ENCODE measurements at regions not wholly inside any gene's neighbourhood (a gene's known extent, or its start where the extent isn't known, plus 50 kb on each side); places are given as distances from the start of the nearest gene placed in this dataset.

- no peak overlapping the region for H3K4me3 ChIP-seq (ENCODE audit: extremely low read depth in 1 of 4, insufficient read depth in 2 of 4, low read depth in 3 of 4, low read length in 4 of 4)
- no peak overlapping the region for H3K56ac ChIP-seq (replicated peaks; ENCODE audit: insufficient read length, low read depth, low read length)
- H2BK5ac ChIP-seq (ENCODE audit: low read depth, low read length): no peak overlapping the region
- H3K36me3 ChIP-seq (ENCODE audit: control insufficient read depth in 2 of 4, insufficient read depth in 4 of 4, low read length in 3 of 4): no peaks in the 10 kb centered on the region
- H3K9ac ChIP-seq (replicated peaks in 1 of 4; ENCODE audit: extremely low read depth in 1 of 4, low read depth in 3 of 4, low read length in 3 of 4): no peak overlapping the region
- no peak overlapping the region for H3K18ac ChIP-seq (ENCODE audit: extremely low read depth, low read length)
- no peak for FAIRE-seq
- no peaks in the 10 kb centered on the region for H4K20me1 ChIP-seq (replicated peaks in 1 of 2; ENCODE audit: control insufficient read depth in 1 of 2, insufficient read depth in 2 of 2, low read length in 2 of 2)
- H2BK20ac ChIP-seq (ENCODE audit: low read length): peak overlapping the region; percentile 23; the same call in 1 of the 2 replicates
- no peaks in the 10 kb centered on the region for H3K9me3 ChIP-seq (ENCODE audit: insufficient read depth in 2 of 2, low read depth in 1 of 2, low read length in 1 of 2)
- H4K91ac ChIP-seq (replicated peaks; ENCODE audit: insufficient read length, low read length): no peak overlapping the region
- H3K14ac ChIP-seq (ENCODE audit: insufficient read length): no peak overlapping the region
- no peak for DNase-seq (ENCODE audit: low read depth in 1 of 2, low spot score in 2 of 2)
- H2AFZ ChIP-seq (ENCODE audit: low read length): no peak overlapping the region
- no peak overlapping the region for H4K5ac ChIP-seq (ENCODE audit: insufficient read length, low read depth, low read length)
- H3K27me3 ChIP-seq (replicated peaks in 1 of 4; ENCODE audit: control insufficient read depth in 3 of 4, extremely low read depth in 1 of 4, insufficient read depth in 3 of 4, low read length in 3 of 4): no peaks in the 10 kb centered on the region
- H4K8ac ChIP-seq (ENCODE audit: extremely low read depth, insufficient read depth, low read length): no peak overlapping the region
- H2BK15ac ChIP-seq (ENCODE audit: low read length): no peak overlapping the region
- no peak overlapping the region for H3K4me2 ChIP-seq (ENCODE audit: insufficient read depth in 1 of 2, low read depth in 2 of 2, low read length in 2 of 2)
- no peaks in the 10 kb centered on the region for H3K79me1 ChIP-seq (ENCODE audit: low read depth, low read length)
- no peak overlapping the region for H3K23ac ChIP-seq (ENCODE audit: insufficient read length)
- ChIA-PET POLR2A (ENCODE audit: partially characterized antibody) (interaction anchor here (1.4 kb wide), 1 partner anchor 9 kb away, joined by 4 read pairs; no protein-coding TSS in a partner anchor), CTCF (ENCODE audit: partially characterized antibody) (interaction anchor here (0.6 to 1.0 kb wide), 2 partner anchors 13 to 227 kb away, joined by 3 read pairs; no protein-coding TSS in a partner anchor)
- no peak overlapping the region for H3K4ac ChIP-seq (replicated peaks; ENCODE audit: insufficient read length, low read depth, low read length)
- H2AK5ac ChIP-seq (ENCODE audit: low read depth, low read length): 0 out of 2 replicates have a peak overlapping the region, but pooled peaks have one; percentile 65
- no peak overlapping the region for H3K27ac ChIP-seq (ENCODE audit: low read depth, low read length)
- no peak overlapping the region for H2BK120ac ChIP-seq (replicated peaks; ENCODE audit: low read depth, low read length)
- H2BK12ac ChIP-seq (ENCODE audit: low read depth, low read length): no peak overlapping the region
- 95% methylated on average over 7 of the region's 7 CpGs; no CpG with 5 or more reads in 1 of the 2 experiments for WGBS, 2 experiments (ENCODE audit: extremely low coverage in 1 of 2, insufficient coverage in 1 of 2, insufficient read length in 1 of 2, insufficient replicate concordance in 2 of 2, low coverage in 1 of 2, low lambda C conversion rate in 2 of 2, missing lambda C conversion rate in 1 of 2)
- H3K23me2 ChIP-seq (ENCODE audit: low read depth, low read length): no peaks in the 10 kb centered on the region
- no peaks in the 10 kb centered on the region for H3K79me2 ChIP-seq (ENCODE audit: control insufficient read depth in 1 of 2, insufficient read depth in 2 of 2, low read length in 2 of 2)
- H3K4me1 ChIP-seq (replicated peaks in 1 of 4; ENCODE audit: control insufficient read depth in 3 of 4, insufficient read depth in 4 of 4, low read length in 3 of 4): peaks cover 2 to 17% (median 14%) of the 10 kb centered on the region in 4 experiments; a peak in 5 of 7 replicates
- no peak for TF ChIP-seq NANOG (IDR thresholded peaks at IDR 0.05; ENCODE audit: insufficient read depth, low read depth, low read length, poor library complexity, severe bottlenecking)
- no peak for TF ChIP-seq BACH1 (IDR thresholded peaks at IDR 0.05; ENCODE audit: low read length)
- no peak for TF ChIP-seq ATF2 (IDR thresholded peaks at IDR 0.05; ENCODE audit: low read length)
- TF ChIP-seq SAP30 (IDR thresholded peaks at IDR 0.05; ENCODE audit: insufficient read depth, insufficient replicate concordance, low read length): no peak
- TF ChIP-seq GABPA (IDR thresholded peaks at IDR 0.05; ENCODE audit: borderline replicate concordance, insufficient read depth, low read length): no peak
- TF ChIP-seq EGR1 (IDR thresholded peaks at IDR 0.05; ENCODE audit: borderline replicate concordance, low read depth, low read length): no peak
Measured at GRCh38 chr13:99866781-99867180, 104.8 kb downstream of the ZIC5 start.

Measured in H1 (cell line).